ENCODE measurements at regions not wholly inside any gene's neighbourhood (a gene's known extent, or its start where the extent isn't known, plus 50 kb on each side); places are given as distances from the start of the nearest gene placed in this dataset.
"Not testable (repeated sequence)": the region's sequence is repeated elsewhere in the genome, so short reads cannot be mapped to it uniquely, and the experiment has no call there.

DNA sequence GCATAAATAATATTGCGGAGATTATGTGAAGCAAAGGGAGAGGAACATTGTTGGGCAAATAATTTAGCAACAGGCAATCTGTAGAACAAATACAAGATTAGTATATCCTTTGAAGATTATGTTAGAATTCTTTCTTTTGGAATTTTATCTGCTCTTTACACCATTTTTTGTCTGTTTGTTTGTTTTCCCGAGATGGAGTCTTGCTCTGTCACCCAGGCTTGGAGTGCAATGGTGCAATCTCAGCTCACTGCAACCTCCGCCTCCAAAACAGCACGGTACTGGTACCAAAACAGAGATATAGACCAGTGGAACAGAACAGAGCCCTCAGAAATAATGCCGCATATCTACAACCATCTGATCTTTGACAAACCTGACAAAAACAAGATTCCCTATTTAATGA lies 250.3 kb downstream of the FSIP2 start:
- not testable (repeated sequence) for DNase-seq (ENCODE audit: low read depth)

DNA sequence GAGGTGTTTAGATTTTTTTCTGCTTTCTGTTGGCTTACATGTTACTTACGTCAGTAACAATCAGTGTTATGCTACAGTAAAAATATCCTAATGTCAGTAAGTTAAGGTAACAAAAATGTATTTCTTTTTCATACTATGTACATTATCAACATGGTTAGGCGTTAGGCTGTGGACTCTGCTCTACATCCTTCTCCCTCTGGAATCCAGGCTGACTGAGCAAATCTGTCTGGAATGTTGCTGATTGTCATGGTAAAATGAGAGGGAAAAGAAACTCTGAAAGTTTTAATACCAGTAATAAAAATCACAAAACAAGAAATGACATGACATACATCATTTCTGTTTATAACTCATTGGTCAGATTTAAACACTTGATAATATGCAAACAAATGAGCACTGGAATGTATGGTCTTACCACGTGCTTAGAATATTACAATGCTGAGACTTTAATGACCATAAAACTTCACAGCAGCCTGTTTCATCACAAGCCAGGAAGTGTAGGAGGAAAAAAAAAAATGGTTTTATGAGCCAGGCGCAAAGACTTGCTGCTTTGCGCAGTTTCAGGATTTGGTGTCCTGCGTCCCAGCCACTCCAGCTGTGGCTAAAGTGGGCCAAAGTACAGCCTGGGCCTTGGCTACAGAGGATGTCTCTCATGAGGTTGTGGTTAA lies 252.4 kb downstream of the FSIP2 start:
- no peak for DNase-seq (ENCODE audit: low read depth)

DNA sequence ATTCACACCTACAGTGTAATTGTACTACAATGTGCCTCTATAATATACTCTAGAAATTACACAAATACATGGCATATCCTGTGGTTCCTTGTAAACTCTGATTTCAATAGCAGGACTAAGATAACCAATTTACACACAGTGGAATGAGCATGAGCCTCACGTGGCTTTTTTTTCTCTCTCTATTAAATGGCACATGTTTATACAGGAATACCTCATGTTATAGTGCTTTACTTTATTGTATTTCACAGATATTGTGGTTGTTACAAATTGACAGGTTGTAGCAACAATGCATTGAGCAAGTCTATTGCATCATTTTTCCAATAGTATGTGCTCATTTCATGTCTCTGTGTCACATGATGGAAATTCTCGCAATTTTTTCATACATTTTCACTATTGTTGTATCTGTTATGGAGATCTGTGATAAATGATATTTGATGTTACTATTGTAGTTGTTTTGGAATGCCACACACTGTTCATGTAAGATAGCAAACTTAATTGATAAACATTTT lies 260.0 kb downstream of the FSIP2 start:
- DNase-seq (ENCODE audit: low read depth): no peak

DNA sequence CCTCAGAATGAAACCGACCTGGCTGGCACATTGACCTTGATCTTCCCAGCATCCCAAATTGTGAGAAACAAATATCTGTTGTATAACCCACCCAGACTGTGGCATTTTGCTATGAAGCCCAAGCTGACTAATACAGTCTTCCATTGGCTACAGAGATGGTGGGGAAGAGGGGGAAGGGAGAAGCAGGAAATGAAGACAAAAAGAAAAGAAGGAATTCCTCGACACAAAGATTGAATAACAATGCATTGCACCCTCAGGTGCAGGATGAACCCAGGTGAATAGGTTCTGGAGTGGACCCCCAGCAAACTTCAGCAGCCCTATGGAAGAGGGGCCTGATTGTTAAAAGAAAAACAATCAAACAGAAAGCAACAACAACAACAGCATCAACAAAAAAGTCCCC lies 270.7 kb downstream of the FSIP2 start:
- no peak for DNase-seq (ENCODE audit: low read depth)

DNA sequence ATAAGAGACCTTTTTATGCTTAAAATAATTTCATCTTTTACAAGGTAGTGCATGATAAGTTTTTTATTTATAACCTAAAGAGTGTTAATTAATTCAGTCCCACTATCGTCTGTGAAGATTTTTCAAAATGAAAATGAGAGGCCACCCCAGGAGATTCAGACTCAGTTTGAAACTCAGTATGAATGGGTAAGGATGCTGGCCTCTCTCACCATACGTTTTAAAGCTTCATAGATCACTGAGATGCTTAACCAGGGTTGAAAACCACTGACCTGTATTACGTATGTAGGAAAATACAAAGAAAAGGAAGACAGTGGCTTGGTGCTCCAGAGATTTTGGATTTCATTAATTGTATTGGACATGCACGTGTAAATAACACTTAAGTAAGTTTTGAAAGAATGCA lies 278.7 kb downstream of the FSIP2 start:
- DNase-seq (ENCODE audit: low read depth): no peak

DNA sequence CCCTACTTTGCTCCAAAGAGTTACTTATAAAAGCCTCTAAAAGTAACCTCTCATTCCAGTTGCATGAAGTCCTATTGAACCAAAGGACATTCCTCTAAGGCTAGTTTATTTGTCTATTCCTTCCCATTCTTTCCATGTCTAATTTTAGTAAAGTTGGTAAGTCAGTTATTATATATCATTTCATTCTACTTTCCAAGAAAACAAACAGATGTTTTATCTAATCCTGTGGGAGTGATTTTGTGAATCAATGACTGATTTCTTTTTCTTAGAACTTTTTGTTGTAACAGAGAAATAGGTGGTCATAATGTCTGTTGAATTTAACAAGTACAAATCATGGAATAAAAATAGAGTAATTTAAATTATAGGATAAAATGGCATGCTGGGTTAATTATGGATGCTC lies 286.3 kb downstream of the FSIP2 start:
- no peak for DNase-seq (ENCODE audit: low read depth)

DNA sequence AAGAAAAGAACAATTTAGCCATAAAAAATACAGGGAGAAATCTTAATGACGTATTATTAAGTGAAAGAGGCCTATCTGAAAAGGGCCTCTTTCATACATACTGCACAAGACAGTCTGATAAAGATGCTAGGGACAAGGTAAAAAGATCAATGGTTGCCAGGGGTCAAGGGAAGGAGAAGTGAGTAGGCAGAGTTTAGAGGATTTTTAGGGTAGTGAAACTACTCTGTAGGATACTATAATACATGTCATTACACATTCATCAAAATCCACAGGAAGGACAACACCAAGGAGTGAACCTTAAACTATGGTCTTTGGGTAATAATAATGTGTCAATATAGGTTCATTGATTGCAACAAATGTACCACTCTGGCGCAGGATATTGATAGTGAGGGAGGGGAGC lies 289.3 kb downstream of the FSIP2 start:
- no peak for DNase-seq (ENCODE audit: low read depth)

DNA sequence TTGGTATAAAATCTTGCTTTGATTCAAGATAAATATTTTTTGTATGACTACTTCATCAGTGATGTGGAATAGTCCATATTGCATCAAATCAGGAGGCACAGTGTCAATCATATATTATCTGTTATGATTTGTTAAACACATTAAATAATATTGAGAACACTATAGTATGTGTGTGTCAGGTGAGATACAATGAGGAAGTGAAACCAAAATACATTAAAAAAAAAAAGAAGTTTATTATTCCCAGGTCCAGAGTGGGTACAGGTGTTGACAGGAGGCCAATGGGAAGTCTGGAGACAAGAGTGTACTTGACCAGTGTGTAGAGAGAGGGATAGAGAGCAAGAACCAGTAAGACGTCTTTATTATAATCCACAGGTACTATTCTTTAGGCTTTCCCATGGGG lies 292.6 kb downstream of the FSIP2 start:
- DNase-seq (ENCODE audit: low read depth): no peak

DNA sequence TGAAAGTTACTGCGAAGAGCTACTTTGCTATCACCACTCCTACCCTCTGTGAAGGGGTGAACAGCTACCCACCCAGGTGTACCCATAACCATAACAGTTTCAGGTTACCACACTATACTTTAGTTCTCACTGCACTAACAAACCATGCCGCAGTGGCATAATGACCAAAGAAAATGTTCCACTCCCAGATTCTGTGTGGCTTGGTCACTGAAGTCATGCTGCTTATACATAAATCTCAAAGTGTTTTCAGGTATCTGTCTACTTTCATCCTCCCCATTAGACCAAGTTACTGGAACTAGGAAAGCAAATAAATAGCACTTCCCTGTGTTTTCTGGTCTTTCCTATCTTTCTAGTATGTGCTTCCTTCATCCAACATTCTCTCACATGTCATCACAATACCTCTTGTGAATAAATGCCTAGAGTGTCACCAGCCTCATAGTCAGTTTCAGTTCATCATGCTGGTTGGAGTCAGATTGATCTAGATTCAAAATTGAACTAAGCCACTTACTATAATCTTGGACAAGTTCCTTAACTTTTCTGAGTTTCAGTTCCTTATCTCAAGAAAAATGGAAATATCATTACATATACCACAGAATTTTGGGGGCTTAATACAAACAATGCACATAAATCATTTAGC lies 293.6 kb downstream of the FSIP2 start:
- no peak for DNase-seq (ENCODE audit: low read depth)

DNA sequence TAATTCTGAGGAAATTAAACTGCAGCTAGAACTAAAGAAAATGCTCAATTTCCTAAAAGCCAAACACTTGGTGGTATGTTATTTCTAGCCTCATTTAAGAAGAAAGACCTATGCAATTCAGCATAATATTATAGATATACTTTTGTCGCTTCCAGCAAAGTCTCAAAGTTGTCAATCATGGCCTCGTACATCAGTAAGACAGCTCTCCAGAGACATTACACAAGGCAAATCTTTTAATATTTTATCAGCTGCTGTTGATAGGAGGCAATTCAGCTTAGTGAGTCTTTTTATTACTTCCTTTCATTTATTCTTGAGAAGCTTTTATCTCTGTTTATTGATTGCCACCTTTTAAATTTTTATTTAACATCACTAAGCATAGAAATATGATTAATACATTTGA lies 294.3 kb downstream of the FSIP2 start:
- no peak for DNase-seq (ENCODE audit: low read depth)

DNA sequence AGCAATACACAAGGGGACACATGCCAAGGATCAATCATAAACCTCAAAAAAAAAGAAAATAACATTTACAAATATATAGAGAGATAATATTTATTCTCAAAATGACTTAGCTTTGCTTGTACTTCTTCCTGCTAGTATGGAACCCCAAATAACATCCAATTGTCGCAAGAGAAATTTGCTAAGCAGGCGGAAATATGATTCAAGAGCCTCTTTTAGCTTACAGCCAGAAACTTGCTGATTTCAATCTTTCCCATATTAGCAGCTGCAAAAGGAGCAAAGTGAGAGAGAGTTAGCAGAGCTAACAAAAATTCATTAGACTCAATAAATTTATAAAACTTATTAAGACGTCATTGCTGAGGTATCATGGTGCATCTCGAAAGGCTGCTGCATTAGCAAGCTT lies 294.9 kb downstream of the FSIP2 start:
- no peak for DNase-seq (ENCODE audit: low read depth)

DNA sequence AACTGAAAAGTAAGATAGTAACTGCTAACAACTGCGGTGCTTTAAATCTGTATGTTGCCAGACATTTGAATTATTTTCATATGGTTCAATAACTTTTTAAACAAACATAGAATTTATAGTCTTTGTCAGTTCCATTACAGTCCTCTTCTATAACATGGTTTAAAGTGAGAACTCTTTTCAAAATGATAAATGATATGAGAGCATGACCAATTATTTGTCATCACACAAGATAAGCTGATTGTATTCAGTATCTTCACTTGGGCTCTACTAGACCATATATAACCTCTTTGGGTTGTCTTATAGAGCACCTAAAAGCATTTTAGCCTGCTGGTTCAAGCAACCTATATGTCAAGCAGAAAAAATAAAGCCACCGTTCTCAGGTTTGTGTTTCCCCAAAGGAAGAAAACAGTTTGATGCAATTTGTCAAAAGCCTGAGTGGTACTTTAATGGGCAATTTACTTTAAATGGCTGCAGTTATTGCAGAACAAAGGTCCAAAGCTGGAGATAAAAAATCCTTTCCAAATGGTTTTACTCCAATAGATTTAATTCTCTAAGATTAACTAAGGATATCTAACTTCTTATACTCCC lies 298.4 kb downstream of the FSIP2 start:
- no peak for DNase-seq (ENCODE audit: low read depth)

DNA sequence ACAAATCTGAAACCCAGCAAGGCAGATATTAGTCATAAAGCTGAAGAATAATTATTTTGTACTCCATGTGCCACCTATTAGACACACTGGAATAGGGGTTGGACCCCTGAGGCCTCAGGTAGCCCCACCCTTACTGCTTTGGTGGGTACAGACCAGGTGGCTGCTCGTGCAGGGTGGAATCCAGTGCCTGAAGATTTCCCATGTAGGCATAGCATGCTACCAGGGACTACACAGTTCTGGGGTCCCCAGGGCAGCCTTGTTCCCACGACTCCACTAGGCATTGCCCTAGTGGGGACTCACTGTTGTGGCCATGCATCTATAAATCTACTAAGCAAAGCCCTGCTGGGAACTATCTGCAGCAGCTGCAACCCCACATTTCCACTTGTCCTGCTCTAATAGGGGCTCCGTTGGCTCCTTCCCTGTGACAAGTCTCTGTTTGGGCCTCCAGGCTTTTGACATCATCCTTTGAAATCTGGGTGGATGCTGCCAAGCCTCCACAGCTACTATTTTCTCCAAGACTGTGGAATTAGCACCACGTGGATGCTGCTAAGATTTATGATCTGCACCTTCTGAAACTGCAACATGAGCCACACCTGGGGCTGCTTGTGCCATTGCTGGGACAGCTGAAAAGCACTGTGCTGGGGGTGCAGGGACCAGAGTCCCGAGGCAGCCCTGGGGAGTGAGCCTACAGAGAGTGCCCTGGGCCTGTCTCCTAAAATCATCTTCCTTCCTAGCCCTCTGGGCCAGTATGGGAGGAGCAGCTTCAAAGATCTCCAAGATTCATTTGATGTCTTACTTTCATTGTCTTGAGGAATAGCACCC lies 303.8 kb downstream of the FSIP2 start:
- no peak for DNase-seq (ENCODE audit: low read depth)

DNA sequence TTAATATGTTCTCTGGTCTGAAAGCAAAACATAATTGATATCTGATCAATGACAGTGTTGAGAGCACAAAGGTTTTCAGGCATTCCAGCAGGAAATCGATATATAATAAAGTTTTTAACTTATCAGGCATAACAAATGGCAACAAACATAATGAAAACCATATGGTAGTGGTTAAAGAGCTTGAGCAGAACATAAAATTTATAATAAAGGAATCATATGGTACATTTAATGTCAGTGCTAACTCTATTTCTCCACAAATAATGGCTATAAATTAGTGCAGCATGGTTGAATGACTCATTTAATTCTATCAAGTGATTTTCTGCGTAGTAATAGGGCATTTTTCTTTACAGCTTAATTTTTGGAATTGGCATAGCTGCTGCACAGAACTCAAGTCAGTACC lies 306.2 kb downstream of the FSIP2 start:
- DNase-seq (ENCODE audit: low read depth): no peak

DNA sequence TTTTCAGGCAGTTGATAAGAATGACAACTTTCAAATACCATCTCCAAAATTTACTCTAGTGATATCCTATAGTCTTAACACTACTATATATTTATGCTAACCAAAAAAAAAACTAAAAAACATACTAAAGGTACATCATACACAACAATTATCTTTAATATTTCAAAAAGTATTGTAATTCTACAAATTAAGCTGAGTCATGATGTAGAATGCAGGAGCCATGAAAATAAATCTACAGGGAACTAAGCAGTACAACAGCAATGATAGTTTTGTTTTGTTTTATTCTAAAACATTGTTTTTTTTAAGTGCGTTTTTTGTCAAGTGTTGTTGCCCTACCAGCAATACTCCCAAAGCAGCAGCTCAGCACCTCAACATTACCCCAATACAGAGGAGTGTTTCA lies 314.3 kb downstream of the FSIP2 start:
- no peak for DNase-seq (ENCODE audit: low read depth)

DNA sequence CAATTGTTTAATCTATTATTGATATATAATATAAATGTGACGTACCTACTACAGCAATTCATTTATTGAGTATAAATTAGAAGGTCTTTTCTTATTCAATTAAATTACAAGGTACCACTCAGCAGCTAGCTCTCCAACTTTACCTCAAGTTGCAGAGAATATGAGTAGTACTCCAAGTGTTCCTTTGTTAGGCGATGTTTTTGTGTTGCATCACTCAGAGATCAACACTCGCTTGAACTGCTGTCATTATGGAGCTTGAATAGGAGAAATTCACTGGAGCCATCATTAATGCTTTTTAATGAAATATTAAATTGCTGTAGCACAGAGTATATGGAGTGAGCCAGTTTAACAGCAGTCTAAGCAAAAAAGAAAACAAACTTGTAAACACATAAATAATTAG lies 320.0 kb downstream of the FSIP2 start:
- DNase-seq (ENCODE audit: low read depth): no peak

DNA sequence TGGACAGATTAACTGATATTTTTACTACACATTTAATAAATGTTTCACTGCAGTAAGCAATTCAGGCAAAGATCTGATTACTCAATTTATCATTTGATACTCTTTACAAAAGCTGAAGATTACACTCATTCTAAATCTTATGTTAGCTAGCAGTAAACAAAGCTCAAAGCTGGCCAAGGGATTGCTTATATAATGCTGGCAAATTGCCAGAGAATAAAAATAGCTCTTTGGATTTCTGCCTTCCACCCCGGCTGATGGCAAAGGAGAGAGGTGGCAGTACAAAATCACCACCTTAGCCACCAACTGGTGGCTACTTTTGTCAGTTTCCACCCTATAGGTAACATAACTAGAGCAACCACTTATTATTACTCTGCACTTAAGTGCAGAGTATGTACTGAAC lies 320.5 kb downstream of the FSIP2 start:
- DNase-seq (ENCODE audit: low read depth): no peak

DNA sequence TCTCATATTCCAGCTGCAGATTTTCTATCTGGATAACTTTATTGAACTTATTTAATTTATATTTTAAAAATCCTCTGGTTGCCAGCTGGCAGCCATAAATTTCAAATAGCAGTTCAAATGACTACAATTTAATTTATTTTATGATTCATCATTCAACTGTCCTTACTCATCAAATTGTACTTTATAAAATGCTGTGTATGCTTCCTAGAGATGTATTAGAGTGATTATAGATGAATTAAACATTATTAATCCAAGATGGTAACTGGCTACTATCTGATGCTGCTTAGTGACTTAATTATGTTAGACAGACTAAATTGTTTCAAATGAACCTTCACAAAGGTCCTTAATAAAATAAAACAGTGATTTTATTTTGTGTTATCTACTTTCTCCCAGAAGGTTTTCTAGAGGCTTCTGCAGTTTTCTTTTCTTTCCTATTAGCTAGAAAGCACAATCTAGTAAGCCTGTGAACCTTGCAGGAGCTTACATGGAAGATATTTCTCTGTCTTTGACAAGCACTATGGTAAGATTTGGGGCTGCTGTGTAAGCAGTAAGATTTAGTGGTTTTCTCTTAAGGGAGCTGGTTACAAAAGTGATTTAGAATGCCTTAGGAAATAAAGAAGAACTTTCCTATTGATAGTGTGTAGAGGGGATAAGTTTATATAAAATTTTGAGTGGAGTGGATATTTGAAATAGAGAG lies 322.3 kb downstream of the FSIP2 start:
- no peak for DNase-seq (ENCODE audit: low read depth)

DNA sequence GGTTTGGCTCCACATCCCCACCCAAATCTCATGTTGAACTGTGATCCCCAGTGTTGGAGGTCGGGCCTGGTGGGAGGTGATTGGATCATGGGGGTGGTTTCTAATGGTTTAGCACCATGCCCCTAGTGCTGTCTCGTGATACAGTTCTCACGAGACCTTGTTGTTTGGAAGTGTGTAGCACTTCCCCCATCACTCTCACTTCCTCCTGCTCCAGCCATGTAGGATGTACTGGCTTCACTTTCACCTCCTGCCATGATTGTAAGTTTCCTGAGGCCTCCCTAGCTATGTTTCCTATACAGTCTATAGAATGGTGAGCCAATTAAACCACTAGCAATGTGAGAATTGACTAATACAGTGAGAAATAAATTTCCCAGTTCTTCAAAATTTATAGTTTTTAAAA lies 325.9 kb downstream of the FSIP2 start:
- no peak for DNase-seq (ENCODE audit: low read depth)

DNA sequence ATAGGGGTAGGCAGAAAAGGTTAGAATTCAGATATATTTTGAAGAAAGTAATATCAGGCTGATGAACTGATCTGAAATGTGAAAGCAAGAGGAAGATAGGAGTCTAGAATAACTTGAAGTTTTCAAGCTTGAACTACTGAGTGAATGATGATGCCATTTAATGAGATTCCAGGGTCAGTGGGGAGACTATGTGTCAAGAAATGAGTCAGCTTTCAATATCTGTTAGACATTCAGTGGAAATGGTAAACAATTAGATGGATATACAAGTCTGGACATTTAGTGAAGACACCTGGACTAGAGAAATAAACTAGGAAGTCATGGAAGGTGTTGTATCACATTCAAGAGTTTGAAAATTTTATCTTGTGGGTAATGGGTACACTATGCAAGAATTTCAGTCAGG lies 326.9 kb downstream of the FSIP2 start:
- DNase-seq (ENCODE audit: low read depth): no peak

DNA sequence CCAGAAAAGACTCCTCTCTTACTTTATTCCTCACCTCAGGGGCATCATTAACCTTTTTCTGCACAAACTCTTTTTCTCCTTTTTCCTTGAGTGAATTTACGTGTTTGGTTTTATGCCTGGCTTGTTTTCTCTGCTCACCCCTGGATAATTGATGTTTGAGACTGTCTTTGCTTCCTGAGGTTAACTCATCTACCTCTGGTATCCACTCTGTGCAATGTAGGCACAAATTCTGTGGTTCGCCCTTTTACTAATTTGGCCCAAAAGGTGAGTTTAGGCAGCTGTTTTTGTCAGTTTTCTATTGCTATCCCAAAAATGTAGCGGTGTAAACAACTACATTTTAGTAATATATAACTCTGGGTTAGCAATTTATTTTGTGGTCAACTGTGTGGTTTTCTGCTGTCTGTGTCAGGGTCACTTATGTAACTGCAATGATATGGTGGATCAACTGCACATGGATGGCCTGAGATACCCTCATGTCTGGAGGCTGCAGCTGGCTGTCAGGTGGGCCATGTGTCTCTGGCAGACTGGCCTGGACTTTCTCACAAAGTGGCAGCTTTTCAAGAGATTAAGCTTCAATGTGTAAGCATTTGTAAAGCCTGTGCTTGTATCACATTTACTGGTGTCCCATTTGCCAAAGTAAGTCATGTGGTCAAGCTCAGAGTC lies 329.7 kb downstream of the FSIP2 start:
- no peak for DNase-seq (ENCODE audit: low read depth)

DNA sequence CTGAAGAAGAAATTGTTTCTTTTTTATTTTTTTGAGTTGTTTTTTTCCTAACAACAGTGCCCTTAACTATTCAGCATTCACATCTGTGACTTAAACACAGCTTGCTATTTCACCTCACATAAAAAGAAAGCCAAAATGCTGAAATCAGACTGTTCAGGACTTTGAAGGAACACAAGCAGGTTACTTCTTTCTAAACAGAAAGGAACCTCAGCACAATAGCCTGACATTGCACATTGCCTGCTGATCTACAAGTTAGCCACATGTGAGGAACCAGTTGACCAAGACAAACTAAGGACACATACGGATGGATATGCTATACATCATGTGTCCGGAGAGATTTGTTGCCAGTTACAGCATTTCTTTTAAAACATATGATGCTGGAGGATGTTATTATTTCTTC lies 331.1 kb downstream of the FSIP2 start:
- no peak for DNase-seq (ENCODE audit: low read depth)

Data from HS-5 (cell line).